ENCODE measurements at regions not wholly inside any gene's neighbourhood (a gene's known extent, or its start where the extent isn't known, plus 50 kb on each side); places are given as distances from the start of the nearest gene placed in this dataset.

GRCh38 chr2:122219504-122219903 is 464.1 kb downstream of the TSN start:
- TF ChIP-seq CTCF (IDR thresholded peaks at IDR 0.05; ENCODE audit: insufficient read depth, low read depth, low read length): no peak
- TF ChIP-seq EZH2 (IDR thresholded peaks at IDR 0.05; ENCODE audit: insufficient read depth, low read length): no peak
